ENCODE measurements at regions not wholly inside any gene's neighbourhood (a gene's known extent, or its start where the extent isn't known, plus 50 kb on each side); places are given as distances from the start of the nearest gene placed in this dataset.

- H3K9me3 ChIP-seq (ENCODE audit: low read length), result no peaks in the 10 kb centered on the region
- no peaks in the 10 kb centered on the region for H4K20me1 ChIP-seq (ENCODE audit: insufficient read depth)
- peak overlapping the region; percentile 53 for H3K27ac ChIP-seq (ENCODE audit: low read length)
- no peaks in the 10 kb centered on the region for H3K36me3 ChIP-seq (ENCODE audit: insufficient read depth, low read length)
- H3K4me2 ChIP-seq (ENCODE audit: low read length), result peak overlapping the region; percentile 17
- TF ChIP-seq EZH2 (IDR thresholded peaks at IDR 0.05; ENCODE audit: borderline replicate concordance, insufficient read depth, low read length, poor library complexity, severe bottlenecking) (no peak), TAF1 (IDR thresholded peaks at IDR 0.05; ENCODE audit: low read depth) (no peak), MXI1 (conservative IDR thresholded peaks at IDR 0.05; ENCODE audit: poor library complexity, severe bottlenecking) (peak; percentile 33), EP300 (conservative IDR thresholded peaks at IDR 0.05; ENCODE audit: poor library complexity, severe bottlenecking) (peak; percentile 64), SMC3 (conservative IDR thresholded peaks at IDR 0.05; ENCODE audit: poor library complexity) (peak; percentile 99), RAD21 (conservative IDR thresholded peaks at IDR 0.05) (peak; percentile 100), POLR2AphosphoS5 (IDR thresholded peaks at IDR 0.05) (no peak)
- TF ChIP-seq, protein P1, sequence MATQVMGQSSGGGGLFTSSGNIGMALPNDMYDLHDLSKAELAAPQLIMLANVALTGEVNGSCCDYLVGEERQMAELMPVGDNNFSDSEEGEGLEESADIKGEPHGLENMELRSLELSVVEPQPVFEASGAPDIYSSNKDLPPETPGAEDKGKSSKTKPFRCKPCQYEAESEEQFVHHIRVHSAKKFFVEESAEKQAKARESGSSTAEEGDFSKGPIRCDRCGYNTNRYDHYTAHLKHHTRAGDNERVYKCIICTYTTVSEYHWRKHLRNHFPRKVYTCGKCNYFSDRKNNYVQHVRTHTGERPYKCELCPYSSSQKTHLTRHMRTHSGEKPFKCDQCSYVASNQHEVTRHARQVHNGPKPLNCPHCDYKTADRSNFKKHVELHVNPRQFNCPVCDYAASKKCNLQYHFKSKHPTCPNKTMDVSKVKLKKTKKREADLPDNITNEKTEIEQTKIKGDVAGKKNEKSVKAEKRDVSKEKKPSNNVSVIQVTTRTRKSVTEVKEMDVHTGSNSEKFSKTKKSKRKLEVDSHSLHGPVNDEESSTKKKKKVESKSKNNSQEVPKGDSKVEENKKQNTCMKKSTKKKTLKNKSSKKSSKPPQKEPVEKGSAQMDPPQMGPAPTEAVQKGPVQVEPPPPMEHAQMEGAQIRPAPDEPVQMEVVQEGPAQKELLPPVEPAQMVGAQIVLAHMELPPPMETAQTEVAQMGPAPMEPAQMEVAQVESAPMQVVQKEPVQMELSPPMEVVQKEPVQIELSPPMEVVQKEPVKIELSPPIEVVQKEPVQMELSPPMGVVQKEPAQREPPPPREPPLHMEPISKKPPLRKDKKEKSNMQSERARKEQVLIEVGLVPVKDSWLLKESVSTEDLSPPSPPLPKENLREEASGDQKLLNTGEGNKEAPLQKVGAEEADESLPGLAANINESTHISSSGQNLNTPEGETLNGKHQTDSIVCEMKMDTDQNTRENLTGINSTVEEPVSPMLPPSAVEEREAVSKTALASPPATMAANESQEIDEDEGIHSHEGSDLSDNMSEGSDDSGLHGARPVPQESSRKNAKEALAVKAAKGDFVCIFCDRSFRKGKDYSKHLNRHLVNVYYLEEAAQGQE (IDR thresholded peaks at IDR 0.05; ENCODE audit: borderline replicate concordance), result no peak
- TF ChIP-seq, protein P2, sequence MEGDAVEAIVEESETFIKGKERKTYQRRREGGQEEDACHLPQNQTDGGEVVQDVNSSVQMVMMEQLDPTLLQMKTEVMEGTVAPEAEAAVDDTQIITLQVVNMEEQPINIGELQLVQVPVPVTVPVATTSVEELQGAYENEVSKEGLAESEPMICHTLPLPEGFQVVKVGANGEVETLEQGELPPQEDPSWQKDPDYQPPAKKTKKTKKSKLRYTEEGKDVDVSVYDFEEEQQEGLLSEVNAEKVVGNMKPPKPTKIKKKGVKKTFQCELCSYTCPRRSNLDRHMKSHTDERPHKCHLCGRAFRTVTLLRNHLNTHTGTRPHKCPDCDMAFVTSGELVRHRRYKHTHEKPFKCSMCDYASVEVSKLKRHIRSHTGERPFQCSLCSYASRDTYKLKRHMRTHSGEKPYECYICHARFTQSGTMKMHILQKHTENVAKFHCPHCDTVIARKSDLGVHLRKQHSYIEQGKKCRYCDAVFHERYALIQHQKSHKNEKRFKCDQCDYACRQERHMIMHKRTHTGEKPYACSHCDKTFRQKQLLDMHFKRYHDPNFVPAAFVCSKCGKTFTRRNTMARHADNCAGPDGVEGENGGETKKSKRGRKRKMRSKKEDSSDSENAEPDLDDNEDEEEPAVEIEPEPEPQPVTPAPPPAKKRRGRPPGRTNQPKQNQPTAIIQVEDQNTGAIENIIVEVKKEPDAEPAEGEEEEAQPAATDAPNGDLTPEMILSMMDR (IDR thresholded peaks at IDR 0.05; ENCODE audit: poor library complexity, severe bottlenecking), result peak; percentile 99
- no peaks in the 10 kb centered on the region for H3F3A ChIP-seq (ENCODE audit: insufficient read depth, low read length, poor library complexity, severe bottlenecking)
- peak overlapping the region; percentile 68 for H2AFZ ChIP-seq (ENCODE audit: low read depth, low read length)
- H3K79me2 ChIP-seq (replicated peaks; ENCODE audit: insufficient read depth, low read length), result no peaks in the 10 kb centered on the region
- H3K9ac ChIP-seq (ENCODE audit: low read length), result peak overlapping the region; percentile 65
- peaks cover 3% of the 10 kb centered on the region for H3K27me3 ChIP-seq (ENCODE audit: insufficient read depth, low read depth, low read length)
- peak overlapping the region; percentile 62 for H3K4me3 ChIP-seq (ENCODE audit: low read length)
- no peaks in the 10 kb centered on the region for H3K9me2 ChIP-seq (ENCODE audit: insufficient read depth, low read length)
Observed at GRCh38 chr3:127455541-127456450, 134.7 kb downstream of the TPRA1 start.

DNA sequence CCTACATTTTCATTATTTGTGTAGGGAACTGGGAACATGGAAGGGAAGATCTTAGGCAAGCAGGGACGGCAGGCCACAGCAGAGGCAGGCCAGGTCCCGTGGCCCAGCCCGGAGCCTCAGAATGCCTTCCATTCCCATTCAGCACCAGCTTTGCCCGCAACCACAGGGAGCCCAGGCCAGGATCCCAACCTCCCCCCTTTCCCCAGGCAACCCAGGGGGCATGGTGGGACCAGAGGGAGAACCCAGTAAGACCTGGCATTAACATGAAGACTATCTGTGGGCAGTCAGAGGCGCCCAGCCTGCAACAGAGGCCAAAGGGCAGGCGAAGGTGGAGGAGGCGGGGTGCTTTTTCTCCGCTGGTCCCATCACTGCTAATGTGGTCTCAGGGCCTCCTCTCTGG, 135.6 kb downstream of the TPRA1 start:
- Histone ChIP-seq H3K9ac (ENCODE audit: low read length) (peak overlapping the region; percentile 65), H3K36me3 (ENCODE audit: insufficient read depth, low read length) (no peaks in the 10 kb centered on the region), H3F3A (ENCODE audit: insufficient read depth, low read length, poor library complexity, severe bottlenecking) (no peaks in the 10 kb centered on the region), H3K4me3 (ENCODE audit: low read length) (peak overlapping the region; percentile 62), H4K20me1 (ENCODE audit: insufficient read depth) (no peaks in the 10 kb centered on the region), H3K27ac (ENCODE audit: low read length) (peak overlapping the region; percentile 53), H3K4me2 (ENCODE audit: low read length) (peak overlapping the region; percentile 17), H3K9me2 (ENCODE audit: insufficient read depth, low read length) (no peaks in the 10 kb centered on the region), H3K79me2 (replicated peaks; ENCODE audit: insufficient read depth, low read length) (no peaks in the 10 kb centered on the region), H3K27me3 (ENCODE audit: insufficient read depth, low read depth, low read length) (peaks cover 3% of the 10 kb centered on the region), H2AFZ (ENCODE audit: low read depth, low read length) (peak overlapping the region; percentile 48), H3K9me3 (ENCODE audit: low read length) (no peaks in the 10 kb centered on the region)
- no peak for TF ChIP-seq EP300 (conservative IDR thresholded peaks at IDR 0.05; ENCODE audit: poor library complexity, severe bottlenecking)
- TF ChIP-seq, protein P1 (IDR thresholded peaks at IDR 0.05; ENCODE audit: borderline replicate concordance), result no peak
- TF ChIP-seq EZH2 (IDR thresholded peaks at IDR 0.05; ENCODE audit: borderline replicate concordance, insufficient read depth, low read length, poor library complexity, severe bottlenecking), result no peak
- TF ChIP-seq MXI1 (conservative IDR thresholded peaks at IDR 0.05; ENCODE audit: poor library complexity, severe bottlenecking), result no peak
- TF ChIP-seq RAD21 (conservative IDR thresholded peaks at IDR 0.05), result no peak
- TF ChIP-seq, protein P2 (IDR thresholded peaks at IDR 0.05; ENCODE audit: poor library complexity, severe bottlenecking), result no peak
- no peak for TF ChIP-seq SMC3 (conservative IDR thresholded peaks at IDR 0.05; ENCODE audit: poor library complexity)
- TF ChIP-seq TAF1 (IDR thresholded peaks at IDR 0.05; ENCODE audit: low read depth), result no peak
- TF ChIP-seq POLR2AphosphoS5 (IDR thresholded peaks at IDR 0.05), result no peak

All from neural cell (in vitro differentiated cells).